HL-60 (cell line): ENCODE measurements at regions not wholly inside any gene's neighbourhood (a gene's known extent, or its start where the extent isn't known, plus 50 kb on each side); places are given as distances from the start of the nearest gene placed in this dataset.

Experiments used
- DNase-seq, 2 experiments: peaks; one replicate each; pipeline ENCODE4 v3.0.0-alpha.2; 2010 to 2020; ENCODE audit warnings: low read depth in 1 of 2, low spot score in 1 of 2
- H3K27ac ChIP-seq: fragments of 250-450 bp; sonication (Bioruptor Pico); replicated peaks from 2 replicates; pipeline ENCODE4 v1.5.1; 2020; ENCODE audit warnings: mild to moderate bottlenecking, moderate library complexity
- H3K27me3 ChIP-seq: fragments of 250-450 bp; sonication (Bioruptor Pico); 2 replicates; pipeline ENCODE4 v1.5.1; 2021; ENCODE audit warnings: mild to moderate bottlenecking, moderate library complexity; ENCODE audit not compliant: insufficient read depth, poor library complexity, severe bottlenecking
- H3K4me3 ChIP-seq: replicated peaks from 2 replicates; pipeline ENCODE4 v1.5.1; 2011; ENCODE audit warnings: mild to moderate bottlenecking, control low read depth, low read length; ENCODE audit not compliant: insufficient read depth
- GABPA ChIP-seq: IDR thresholded peaks from 2 replicates; pipeline ENCODE4 v1.6.1; 2012; ENCODE audit warnings: low read depth
- POLR2AphosphoS5 ChIP-seq: IDR thresholded peaks from 2 replicates; pipeline ENCODE4 v1.6.1; 2012; ENCODE audit warnings: low read depth
- SPI1 ChIP-seq: IDR thresholded peaks from 2 replicates; pipeline ENCODE4 v1.6.1; 2012; ENCODE audit warnings: low read depth, mild to moderate bottlenecking, borderline replicate concordance
- TF ChIP-seq, protein P1 (sequence below): IDR thresholded peaks from 2 replicates; pipeline ENCODE4 v1.6.1; 2012; ENCODE audit warnings: low read depth; ENCODE audit not compliant: insufficient replicate concordance
- TF ChIP-seq, protein P2 (sequence below): IDR thresholded peaks from one replicate; pipeline ENCODE4 v1.5.1; 2011; ENCODE audit warnings: low read length, control low read depth, inconsistent platforms; ENCODE audit not compliant: insufficient read depth

DNA sequence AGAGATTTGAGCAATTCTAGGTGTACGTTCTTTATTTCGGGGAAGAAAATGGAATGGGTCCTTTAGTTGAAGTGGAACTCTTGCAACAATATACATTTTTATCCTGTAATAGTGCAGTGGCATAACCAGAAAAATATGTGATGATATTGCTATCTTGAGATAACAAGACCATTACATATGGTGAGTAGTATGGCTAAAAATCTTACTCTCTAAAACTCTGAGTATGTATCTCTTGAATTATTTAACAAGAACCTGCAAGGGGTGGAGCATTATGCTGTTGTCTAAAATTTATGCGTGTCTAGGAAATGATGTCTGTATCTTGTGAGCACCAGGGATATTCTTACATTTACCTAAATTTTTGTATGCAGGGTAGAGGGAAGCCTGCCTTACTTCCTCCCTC lies 68.4 kb upstream of the SLC4A10 start:
- H3K27ac ChIP-seq: no peak overlapping the region
- no peaks in the 10 kb centered on the region for H3K27me3 ChIP-seq
- no peak overlapping the region for H3K4me3 ChIP-seq
- no peak for DNase-seq
- no peak for TF ChIP-seq GABPA
- TF ChIP-seq, protein P1, sequence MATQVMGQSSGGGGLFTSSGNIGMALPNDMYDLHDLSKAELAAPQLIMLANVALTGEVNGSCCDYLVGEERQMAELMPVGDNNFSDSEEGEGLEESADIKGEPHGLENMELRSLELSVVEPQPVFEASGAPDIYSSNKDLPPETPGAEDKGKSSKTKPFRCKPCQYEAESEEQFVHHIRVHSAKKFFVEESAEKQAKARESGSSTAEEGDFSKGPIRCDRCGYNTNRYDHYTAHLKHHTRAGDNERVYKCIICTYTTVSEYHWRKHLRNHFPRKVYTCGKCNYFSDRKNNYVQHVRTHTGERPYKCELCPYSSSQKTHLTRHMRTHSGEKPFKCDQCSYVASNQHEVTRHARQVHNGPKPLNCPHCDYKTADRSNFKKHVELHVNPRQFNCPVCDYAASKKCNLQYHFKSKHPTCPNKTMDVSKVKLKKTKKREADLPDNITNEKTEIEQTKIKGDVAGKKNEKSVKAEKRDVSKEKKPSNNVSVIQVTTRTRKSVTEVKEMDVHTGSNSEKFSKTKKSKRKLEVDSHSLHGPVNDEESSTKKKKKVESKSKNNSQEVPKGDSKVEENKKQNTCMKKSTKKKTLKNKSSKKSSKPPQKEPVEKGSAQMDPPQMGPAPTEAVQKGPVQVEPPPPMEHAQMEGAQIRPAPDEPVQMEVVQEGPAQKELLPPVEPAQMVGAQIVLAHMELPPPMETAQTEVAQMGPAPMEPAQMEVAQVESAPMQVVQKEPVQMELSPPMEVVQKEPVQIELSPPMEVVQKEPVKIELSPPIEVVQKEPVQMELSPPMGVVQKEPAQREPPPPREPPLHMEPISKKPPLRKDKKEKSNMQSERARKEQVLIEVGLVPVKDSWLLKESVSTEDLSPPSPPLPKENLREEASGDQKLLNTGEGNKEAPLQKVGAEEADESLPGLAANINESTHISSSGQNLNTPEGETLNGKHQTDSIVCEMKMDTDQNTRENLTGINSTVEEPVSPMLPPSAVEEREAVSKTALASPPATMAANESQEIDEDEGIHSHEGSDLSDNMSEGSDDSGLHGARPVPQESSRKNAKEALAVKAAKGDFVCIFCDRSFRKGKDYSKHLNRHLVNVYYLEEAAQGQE: no peak
- no peak for TF ChIP-seq SPI1
- no peak for TF ChIP-seq POLR2AphosphoS5

DNA sequence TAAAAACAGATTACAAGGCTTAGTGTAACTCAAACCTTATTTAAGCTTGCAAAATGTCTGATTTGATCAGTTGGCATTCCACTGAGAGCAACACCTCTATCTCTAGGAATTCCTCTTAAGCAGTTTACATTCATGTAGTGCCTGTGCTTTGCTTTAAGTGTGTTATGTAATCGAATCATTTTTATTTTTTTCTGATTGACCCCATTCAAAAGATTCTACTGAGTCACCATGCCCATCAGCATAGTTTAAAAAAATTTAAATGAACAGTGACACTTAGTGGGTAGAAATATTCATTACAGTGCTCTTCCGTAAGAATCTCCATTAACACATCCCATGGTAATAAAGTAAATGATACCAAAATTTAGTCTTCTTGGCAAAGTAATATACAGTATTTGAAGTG lies 67.8 kb upstream of the SLC4A10 start:
- DNase-seq: no peak
- Histone ChIP-seq H3K27me3 (no peaks in the 10 kb centered on the region), H3K27ac (no peak overlapping the region), H3K4me3 (no peak overlapping the region)
- TF ChIP-seq GABPA: no peak
- TF ChIP-seq, protein P1: no peak
- TF ChIP-seq, protein P2, sequence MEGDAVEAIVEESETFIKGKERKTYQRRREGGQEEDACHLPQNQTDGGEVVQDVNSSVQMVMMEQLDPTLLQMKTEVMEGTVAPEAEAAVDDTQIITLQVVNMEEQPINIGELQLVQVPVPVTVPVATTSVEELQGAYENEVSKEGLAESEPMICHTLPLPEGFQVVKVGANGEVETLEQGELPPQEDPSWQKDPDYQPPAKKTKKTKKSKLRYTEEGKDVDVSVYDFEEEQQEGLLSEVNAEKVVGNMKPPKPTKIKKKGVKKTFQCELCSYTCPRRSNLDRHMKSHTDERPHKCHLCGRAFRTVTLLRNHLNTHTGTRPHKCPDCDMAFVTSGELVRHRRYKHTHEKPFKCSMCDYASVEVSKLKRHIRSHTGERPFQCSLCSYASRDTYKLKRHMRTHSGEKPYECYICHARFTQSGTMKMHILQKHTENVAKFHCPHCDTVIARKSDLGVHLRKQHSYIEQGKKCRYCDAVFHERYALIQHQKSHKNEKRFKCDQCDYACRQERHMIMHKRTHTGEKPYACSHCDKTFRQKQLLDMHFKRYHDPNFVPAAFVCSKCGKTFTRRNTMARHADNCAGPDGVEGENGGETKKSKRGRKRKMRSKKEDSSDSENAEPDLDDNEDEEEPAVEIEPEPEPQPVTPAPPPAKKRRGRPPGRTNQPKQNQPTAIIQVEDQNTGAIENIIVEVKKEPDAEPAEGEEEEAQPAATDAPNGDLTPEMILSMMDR: no peak
- no peak for TF ChIP-seq POLR2AphosphoS5
- no peak for TF ChIP-seq SPI1

DNA sequence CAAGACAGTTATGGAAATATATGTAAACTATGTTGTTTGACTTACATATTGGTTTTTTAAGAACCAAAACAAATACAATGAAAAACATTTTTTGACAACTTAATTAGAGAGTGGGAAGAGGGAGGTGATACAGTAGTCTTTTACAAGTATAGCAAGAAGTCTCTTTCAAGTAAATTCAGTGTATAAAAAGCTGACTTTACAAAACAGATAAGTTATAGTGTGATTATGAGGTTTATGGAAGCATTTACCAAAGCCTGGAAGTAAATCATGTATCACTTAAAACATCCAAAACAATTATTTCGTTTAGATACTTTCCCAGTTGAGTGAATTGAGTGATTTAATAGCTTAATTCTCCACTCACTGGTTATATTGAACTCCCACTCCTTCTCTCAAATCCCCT lies 66.7 kb upstream of the SLC4A10 start:
- TF ChIP-seq, protein P1: no peak
- no peak for TF ChIP-seq SPI1
- TF ChIP-seq POLR2AphosphoS5: no peak
- TF ChIP-seq GABPA: no peak
- TF ChIP-seq, protein P2: no peak
- no peak for DNase-seq
- no peaks in the 10 kb centered on the region for H3K27me3 ChIP-seq

DNA sequence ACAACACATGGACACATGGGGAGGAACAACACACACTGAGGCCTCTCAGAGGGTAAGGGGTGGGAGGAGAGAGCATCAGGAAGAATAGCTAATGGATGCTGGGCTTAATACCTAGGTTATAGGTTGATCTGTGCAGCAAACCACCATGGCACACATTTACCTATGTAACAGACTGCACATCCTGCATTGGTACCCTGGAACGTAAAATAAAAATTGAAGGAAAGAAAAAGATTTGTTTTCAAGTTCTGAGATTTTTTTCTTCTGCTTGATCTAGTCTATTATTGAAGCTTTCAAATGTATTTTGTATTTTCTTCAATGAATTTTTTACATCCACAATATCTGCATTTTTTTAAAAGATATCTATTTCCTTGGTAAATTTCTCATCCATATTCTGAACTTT lies 59.3 kb upstream of the SLC4A10 start:
- H3K27me3 ChIP-seq: no peaks in the 10 kb centered on the region
- TF ChIP-seq, protein P1: no peak
- TF ChIP-seq, protein P2: no peak
- TF ChIP-seq SPI1: no peak
- no peak for TF ChIP-seq GABPA
- TF ChIP-seq POLR2AphosphoS5: no peak
- no peak overlapping the region for H3K4me3 ChIP-seq
- no peak for DNase-seq
- no peak overlapping the region for H3K27ac ChIP-seq

More for the DNA sequence above, 66.7 kb upstream of the SLC4A10 start:
- Histone ChIP-seq H3K4me3 (no peak overlapping the region), H3K27ac (no peak overlapping the region)
